GM19043 (cell line): ENCODE measurements at regions not wholly inside any gene's neighbourhood (a gene's known extent, or its start where the extent isn't known, plus 50 kb on each side); places are given as distances from the start of the nearest gene placed in this dataset.
"Not testable (repeated sequence)": the region's sequence is repeated elsewhere in the genome, so short reads cannot be mapped to it uniquely, and the experiment has no call there.

Experiments used
- ATAC-seq: cut with Tn5 transposase; IDR thresholded peaks from one replicate; pipeline ENCODE4 v1.9.1; 2021; ENCODE audit warnings: low read depth; ENCODE audit not compliant: unreplicated experiment

DNA sequence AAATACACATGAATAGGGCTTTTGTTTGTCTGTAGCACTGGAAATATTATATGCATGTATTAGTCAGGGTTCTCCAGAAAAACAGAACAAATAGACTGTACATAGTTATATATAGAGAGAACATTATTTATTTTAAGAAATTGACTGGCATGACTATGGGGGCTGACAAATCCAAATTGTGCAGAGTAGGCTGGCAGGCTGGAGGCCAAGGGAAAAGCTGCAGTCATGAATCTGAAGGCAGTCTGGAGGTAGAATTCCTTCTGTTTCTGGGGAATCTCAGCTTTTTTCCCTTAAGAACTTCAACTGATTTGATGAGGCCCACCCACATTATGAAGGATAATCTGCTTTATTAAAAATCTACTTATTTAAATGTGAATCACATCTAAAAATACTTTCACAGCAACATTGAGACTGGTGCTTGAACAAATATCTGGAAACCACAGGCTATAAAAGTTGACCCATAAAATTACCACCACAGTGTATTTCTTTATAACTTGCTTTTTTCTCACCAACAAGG is 344.2 kb upstream of the KIAA1217 start:
- no peak for ATAC-seq

- ATAC-seq = not testable (repeated sequence)
Measured at GRCh38 chr10:23866985-23867384, 342.0 kb upstream of the KIAA1217 start.

DNA sequence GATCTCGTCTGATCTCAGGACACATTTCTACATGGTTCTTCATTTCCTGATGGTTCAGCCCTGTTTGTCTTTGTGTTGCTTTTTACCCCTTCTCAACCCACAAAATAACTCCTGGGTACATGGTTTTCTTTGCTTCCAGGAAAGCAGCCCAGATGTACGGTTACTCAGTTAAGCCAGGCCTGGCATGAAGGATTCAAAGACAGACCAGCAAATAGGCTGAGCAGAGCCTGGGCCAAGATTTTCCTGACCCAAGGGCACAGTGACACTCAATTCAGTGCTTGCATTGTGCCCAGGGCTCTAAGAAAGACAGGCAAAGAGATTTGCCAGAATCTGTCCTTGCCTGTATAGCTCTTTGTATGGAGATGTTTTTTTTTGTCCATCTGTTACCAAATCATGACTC is 340.8 kb upstream of the KIAA1217 start:
- no peak for ATAC-seq

- no peak for ATAC-seq
Measured at GRCh38 chr10:23869548-23869947, 339.4 kb upstream of the KIAA1217 start.

DNA sequence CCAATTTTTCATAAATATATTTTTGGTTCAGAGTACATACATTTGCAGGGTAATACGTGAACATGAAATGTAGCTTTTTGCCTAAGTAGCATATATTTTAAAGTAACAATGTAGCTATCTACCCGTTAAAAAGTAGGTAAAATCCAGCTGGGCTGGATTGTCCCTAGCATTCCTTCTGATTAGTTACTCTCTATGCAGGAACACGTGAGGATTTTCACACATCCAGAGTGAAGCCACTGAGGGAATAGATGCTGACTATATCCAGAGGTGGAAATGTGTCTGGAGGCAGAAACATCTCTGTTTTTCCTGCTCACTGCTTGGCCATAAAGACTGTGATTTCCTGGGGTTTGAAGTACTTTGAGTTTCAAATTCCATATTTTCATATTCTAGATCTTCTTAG is 338.9 kb upstream of the KIAA1217 start:
- no peak for ATAC-seq

DNA sequence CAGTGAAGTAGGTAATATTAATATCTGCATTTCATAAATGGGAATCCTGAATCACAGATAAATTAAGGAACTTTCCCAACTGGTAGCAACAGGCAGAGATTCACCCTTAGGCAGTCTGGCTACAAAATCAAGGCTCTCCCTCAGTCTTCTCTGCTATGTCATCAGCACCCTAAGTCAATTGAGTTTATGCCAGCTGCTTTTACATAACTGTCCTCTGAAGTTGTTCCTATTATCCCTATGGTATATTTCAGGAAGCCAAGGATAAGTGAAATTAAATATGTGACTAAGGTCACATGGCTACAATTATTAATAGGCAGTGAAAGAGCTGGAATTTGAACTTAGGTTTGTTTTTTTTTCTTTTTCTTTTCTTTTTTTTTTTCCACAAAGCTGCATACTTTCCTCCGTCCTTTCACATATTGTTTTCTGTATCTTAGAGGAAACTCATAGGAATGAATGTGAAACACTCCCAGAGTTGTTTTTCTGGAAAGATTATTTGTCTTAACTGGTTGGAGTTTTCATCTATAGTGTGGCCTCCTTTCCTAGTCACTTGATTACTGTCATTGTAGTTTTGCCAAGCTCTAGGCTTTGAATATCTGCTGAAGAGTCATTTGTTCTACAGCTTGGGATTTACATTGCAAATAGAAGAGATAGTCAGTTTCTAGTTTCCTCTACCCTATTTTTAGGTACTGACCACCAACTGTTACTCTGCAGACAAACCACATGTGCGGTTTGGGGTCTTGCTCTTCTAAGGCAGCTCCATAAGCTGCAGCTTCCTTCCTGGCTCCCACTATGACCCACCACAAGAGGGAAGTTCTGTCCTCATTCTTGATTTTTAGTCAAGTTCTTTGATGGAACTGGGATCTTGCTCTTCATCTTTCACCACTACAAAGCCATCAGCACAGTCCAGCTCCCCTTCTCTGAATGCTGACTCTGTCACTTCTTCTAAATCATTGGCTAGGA is 338.0 kb upstream of the KIAA1217 start:
- no peak for ATAC-seq

DNA sequence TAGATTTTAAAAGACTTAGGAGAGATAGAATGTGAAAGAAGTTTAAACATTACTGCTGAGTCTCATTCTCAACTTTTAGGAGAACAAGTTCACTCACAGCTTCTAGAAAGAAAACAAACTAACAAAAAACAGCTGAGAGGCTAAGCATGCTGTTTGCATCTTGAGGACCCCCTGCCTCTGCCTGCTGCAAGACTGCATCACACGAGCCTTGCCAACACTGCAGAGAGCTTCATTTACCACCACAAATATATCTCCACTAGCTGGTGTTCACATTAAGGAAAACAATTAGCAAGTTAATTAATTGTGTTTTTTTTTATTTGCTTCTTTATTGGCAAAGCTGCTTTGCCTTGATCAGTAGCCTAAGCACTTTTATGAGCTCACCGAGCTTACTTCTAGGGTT is 336.6 kb upstream of the KIAA1217 start:
- no peak for ATAC-seq

GRCh38 chr10:23877791-23878320 is 331.1 kb upstream of the KIAA1217 start:
- ATAC-seq = no peak

- no peak for ATAC-seq
Measured at GRCh38 chr10:23884670-23885069, 324.3 kb upstream of the KIAA1217 start.

GRCh38 chr10:23885853-23886252 is 323.1 kb upstream of the KIAA1217 start:
- no peak for ATAC-seq

DNA sequence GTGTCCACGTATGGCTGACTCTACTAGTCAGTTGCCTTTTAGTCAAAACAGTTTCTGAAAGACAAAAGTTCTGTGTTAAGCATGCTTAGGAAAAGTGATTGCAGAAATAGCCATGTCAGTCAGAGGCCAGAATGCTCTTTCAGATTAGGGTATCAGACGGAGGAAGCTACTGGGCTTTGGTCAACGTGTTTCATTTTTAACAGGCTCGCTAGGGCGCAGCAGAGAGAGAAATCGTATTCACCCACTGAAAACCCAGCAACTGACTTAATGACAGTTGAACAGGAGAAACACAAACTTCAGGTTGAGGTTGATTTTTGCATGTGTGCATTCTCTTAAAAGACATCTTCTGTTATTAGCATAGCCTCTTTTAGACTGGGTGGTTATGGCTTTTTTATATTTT is 322.6 kb upstream of the KIAA1217 start:
- ATAC-seq = no peak

- no peak for ATAC-seq
Measured at GRCh38 chr10:23891301-23891700, 317.6 kb upstream of the KIAA1217 start.

DNA sequence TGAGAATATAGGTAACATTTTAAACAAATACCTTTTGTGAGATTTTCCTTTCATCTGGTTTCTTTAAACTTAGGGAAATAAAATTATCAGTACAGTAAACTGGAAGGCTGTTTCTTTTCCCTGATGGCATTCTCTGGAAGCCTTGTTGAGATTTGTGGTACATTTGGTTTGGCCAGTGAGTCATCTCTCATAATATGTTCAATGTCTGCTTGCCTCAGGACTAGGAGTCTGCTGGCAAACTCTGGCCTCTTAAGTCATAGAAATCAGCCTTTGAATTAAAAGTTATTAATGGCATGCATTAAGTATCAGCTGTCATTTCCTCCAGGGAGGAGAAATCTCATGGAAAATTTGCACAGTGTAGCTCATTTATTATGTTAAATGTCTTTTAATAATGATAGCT is 316.6 kb upstream of the KIAA1217 start:
- no peak for ATAC-seq

DNA sequence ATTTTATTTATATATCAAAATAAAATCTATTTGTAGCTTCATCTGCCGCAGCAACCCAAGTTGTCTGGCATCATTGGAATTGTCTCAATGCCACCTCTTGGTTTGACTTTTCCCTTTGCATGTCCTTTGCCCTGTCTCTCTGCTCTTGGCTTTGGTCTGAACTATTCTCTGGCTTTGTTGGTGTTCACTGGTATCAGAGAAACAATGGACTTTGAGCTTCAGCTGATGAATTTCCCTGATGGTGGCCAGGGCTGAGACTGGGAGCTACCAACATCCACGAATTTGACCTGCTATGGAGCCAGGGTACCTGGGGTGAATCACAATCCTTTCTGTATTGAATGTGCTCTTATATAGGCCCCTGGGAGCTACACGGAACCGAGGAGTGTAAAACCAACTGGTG is 311.7 kb upstream of the KIAA1217 start:
- no peak for ATAC-seq

GRCh38 chr10:23897861-23898260 is 311.1 kb upstream of the KIAA1217 start:
- no peak for ATAC-seq

- no peak for ATAC-seq
Measured at GRCh38 chr10:23899166-23899565, 309.8 kb upstream of the KIAA1217 start.

DNA sequence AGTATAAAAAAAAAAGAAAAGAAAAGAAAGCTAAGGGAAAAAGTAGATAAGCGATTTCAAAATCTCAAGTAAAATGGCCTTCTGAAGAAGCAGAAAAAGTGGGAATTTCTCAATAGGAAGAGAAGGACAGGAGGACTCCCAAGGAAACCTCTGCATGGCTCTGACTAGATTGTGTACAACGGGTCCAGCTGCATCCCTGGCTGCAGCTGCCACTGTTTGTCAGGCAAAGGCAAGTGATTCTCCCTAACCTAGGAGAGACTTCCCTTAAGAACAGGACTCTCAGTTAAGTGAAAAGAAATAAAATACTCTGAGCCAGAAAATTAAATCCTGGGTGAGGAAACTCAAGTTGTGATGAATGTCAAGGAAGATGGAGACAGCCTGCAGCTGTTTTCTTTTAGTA is 298.6 kb upstream of the KIAA1217 start:
- ATAC-seq = no peak

- ATAC-seq = no peak
Measured at GRCh38 chr10:23912884-23913404, 296.0 kb upstream of the KIAA1217 start.

- ATAC-seq = no peak
Measured at GRCh38 chr10:23914641-23915040, 294.3 kb upstream of the KIAA1217 start.

DNA sequence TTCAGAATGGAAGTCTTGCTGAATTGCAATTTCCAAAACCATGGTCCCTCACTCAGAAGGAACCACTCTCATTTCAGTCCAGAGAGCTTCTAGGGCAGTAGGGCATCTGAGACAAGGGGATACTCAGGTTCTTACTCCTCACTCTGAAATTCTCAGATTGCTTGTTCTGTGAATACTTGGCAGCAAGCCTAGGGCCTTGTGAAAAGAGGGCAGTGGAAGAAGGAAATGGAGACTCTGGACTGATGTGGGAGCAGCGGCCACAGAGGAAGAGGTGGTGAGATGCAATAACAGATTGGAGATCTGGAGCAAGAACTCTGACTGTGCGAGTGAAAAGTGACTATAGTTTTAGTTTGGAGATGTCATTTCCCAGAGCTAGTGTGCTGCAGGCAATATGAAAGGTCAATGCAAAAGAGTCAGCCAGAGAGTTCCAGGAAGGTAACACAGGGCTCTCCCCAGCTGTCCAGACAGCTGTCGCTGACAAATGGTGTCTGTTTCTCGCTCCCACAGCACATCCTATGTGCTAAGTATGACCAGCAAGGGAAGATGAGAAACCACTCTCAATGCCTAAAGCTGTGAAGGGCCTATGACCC is 291.6 kb upstream of the KIAA1217 start:
- no peak for ATAC-seq

GRCh38 chr10:23918090-23918723 is 290.7 kb upstream of the KIAA1217 start:
- ATAC-seq = no peak
